HEK293 (cell line): ENCODE measurements at regions not wholly inside any gene's neighbourhood (a gene's known extent, or its start where the extent isn't known, plus 50 kb on each side); places are given as distances from the start of the nearest gene placed in this dataset.

Source experiments
- CTCF ChIA-PET: fragments of 350-600 bp; formaldehyde crosslinking; extraction: SDS; loops from one replicate; lab custom pipeline; 2021; ENCODE audit warnings: antibody characterized with exemption; lab: Yijun Ruan, JAX
- POLR2A ChIA-PET: fragments of 300-600 bp; formaldehyde crosslinking; extraction: SDS; loops from one replicate; lab custom pipeline; 2020; ENCODE audit warnings: antibody characterized with exemption, inconsistent platforms; lab: Yijun Ruan, JAX
- H3K27ac ChIP-seq: fragments of 200-500 bp; sonication (Bioruptor generic); 2 replicates; pipeline ENCODE4 v1.5.1; 2014; ENCODE audit warnings: low read depth, low read length, control low read depth, inconsistent platforms; ENCODE audit errors: extremely low read depth
- H3K36me3 ChIP-seq, 2 experiments: fragments of 200-500 bp in 1 of 2; sonication (Bioruptor generic) in 1 of 2; 1 replicate in 1 of 2; 2 replicates in 1 of 2; pipeline ENCODE4 v1.5.1; 2014 to 2017; ENCODE audit warnings: inconsistent platforms in 2 of 2, low read length in 2 of 2; ENCODE audit not compliant: control insufficient read depth in 2 of 2, insufficient read depth in 1 of 2
- H3K4me1 ChIP-seq: fragments of 200-500 bp; sonication (Bioruptor generic); 2 replicates; pipeline ENCODE4 v1.5.1; 2014; ENCODE audit warnings: mild to moderate bottlenecking, low read length, inconsistent platforms; ENCODE audit not compliant: control insufficient read depth, insufficient read depth
- H3K4me3 ChIP-seq: 2 replicates; pipeline ENCODE4 v1.5.1; 2011; ENCODE audit warnings: low read depth, mild to moderate bottlenecking, control low read depth, low read length, moderate library complexity
- H3K9me3 ChIP-seq: fragments of 200-500 bp; sonication (Bioruptor generic); 2 replicates; pipeline ENCODE4 v1.5.1; 2014; ENCODE audit warnings: low read depth, low read length, inconsistent platforms; ENCODE audit not compliant: control insufficient read depth, insufficient read depth
- GLIS2 ChIP-seq: fragments of 450-650 bp; formaldehyde crosslinking; IDR thresholded peaks from 2 replicates; pipeline ENCODE4 v1.5.1; 2016; ENCODE audit warnings: missing biosample characterization, missing genetic modification characterization
- HIC1 ChIP-seq: fragments of 450-650 bp; formaldehyde crosslinking; IDR thresholded peaks from 2 replicates; pipeline ENCODE4 v1.5.1; 2016; ENCODE audit warnings: missing biosample characterization, missing genetic modification characterization
- HOXA7 ChIP-seq: sonication (generic); formaldehyde crosslinking; IDR thresholded peaks from 2 replicates; pipeline ENCODE4 v1.8.1; 2022; ENCODE audit warnings: missing genetic modification reagents, borderline replicate concordance
- IKZF3 ChIP-seq: fragments of 450-650 bp; IDR thresholded peaks from 2 replicates; pipeline ENCODE4 v1.5.0; 2018; ENCODE audit warnings: missing biosample characterization, mild to moderate bottlenecking, missing genetic modification characterization, moderate library complexity
- KLF8 ChIP-seq: fragments of 450-650 bp; formaldehyde crosslinking; IDR thresholded peaks from 2 replicates; pipeline ENCODE4 v1.5.1; 2016; ENCODE audit warnings: missing biosample characterization, missing genetic modification characterization
- OVOL3 ChIP-seq: fragments of 450-650 bp; formaldehyde crosslinking; IDR thresholded peaks from 2 replicates; pipeline ENCODE4 v1.5.1; 2016; ENCODE audit warnings: missing biosample characterization, missing genetic modification characterization
- ZBTB11 ChIP-seq: fragments of 450-650 bp; formaldehyde crosslinking; conservative IDR thresholded peaks from 2 replicates; pipeline ENCODE4 v1.5.1; 2016; ENCODE audit warnings: low read depth, missing biosample characterization, missing genetic modification characterization
- ZBTB21 ChIP-seq: fragments of 450-650 bp; formaldehyde crosslinking; IDR thresholded peaks from 2 replicates; pipeline ENCODE4 v1.5.1; 2017; ENCODE audit warnings: missing biosample characterization, missing genetic modification characterization
- ZFHX2 ChIP-seq: fragments of 450-650 bp; formaldehyde crosslinking; conservative IDR thresholded peaks from 2 replicates; pipeline ENCODE4 v1.5.1; 2016; ENCODE audit warnings: missing biosample characterization, missing genetic modification characterization
- ZFP37 ChIP-seq: fragments of 450-650 bp; formaldehyde crosslinking; IDR thresholded peaks from 2 replicates; pipeline ENCODE4 v1.5.1; 2016; ENCODE audit warnings: missing biosample characterization, missing genetic modification characterization
- ZNF146 ChIP-seq: fragments of 450-650 bp; formaldehyde crosslinking; IDR thresholded peaks from 2 replicates; pipeline ENCODE4 v1.5.1; 2016; ENCODE audit warnings: missing biosample characterization, missing genetic modification characterization
- ZNF354C ChIP-seq: fragments of 450-650 bp; formaldehyde crosslinking; IDR thresholded peaks from 2 replicates; pipeline ENCODE4 v1.5.1; 2016; ENCODE audit warnings: missing biosample characterization, missing genetic modification characterization, low read depth, borderline replicate concordance
- ZNF404 ChIP-seq: fragments of 450-650 bp; formaldehyde crosslinking; IDR thresholded peaks from 2 replicates; pipeline ENCODE4 v1.5.1; 2017; ENCODE audit warnings: missing biosample characterization, missing genetic modification characterization
- ZNF514 ChIP-seq: fragments of 450-650 bp; formaldehyde crosslinking; IDR thresholded peaks from 2 replicates; pipeline ENCODE4 v1.5.1; 2016; ENCODE audit warnings: missing biosample characterization, missing genetic modification characterization
- ZNF548 ChIP-seq: fragments of 450-650 bp; formaldehyde crosslinking; IDR thresholded peaks from 2 replicates; pipeline ENCODE4 v1.5.1; 2016; ENCODE audit warnings: missing biosample characterization, missing genetic modification characterization
- ZNF580 ChIP-seq: fragments of 450-650 bp; formaldehyde crosslinking; IDR thresholded peaks from 2 replicates; pipeline ENCODE4 v1.5.1; 2016; ENCODE audit warnings: missing biosample characterization, missing genetic modification characterization
- TF ChIP-seq, protein P1 (sequence below): fragments of 450-650 bp; formaldehyde crosslinking; IDR thresholded peaks from 2 replicates; pipeline ENCODE4 v1.5.1; 2017; ENCODE audit warnings: missing biosample characterization, missing genetic modification characterization
- TF ChIP-seq, protein P2 (sequence below): fragments of 450-650 bp; formaldehyde crosslinking; IDR thresholded peaks from 2 replicates; pipeline ENCODE4 v1.5.1; 2016; ENCODE audit warnings: missing biosample characterization, missing genetic modification characterization
- TF ChIP-seq, protein P3 (sequence below): fragments of 450-650 bp; formaldehyde crosslinking; IDR thresholded peaks from 2 replicates; pipeline ENCODE4 v1.5.1; 2016; ENCODE audit warnings: missing biosample characterization, missing genetic modification characterization, borderline replicate concordance

DNA sequence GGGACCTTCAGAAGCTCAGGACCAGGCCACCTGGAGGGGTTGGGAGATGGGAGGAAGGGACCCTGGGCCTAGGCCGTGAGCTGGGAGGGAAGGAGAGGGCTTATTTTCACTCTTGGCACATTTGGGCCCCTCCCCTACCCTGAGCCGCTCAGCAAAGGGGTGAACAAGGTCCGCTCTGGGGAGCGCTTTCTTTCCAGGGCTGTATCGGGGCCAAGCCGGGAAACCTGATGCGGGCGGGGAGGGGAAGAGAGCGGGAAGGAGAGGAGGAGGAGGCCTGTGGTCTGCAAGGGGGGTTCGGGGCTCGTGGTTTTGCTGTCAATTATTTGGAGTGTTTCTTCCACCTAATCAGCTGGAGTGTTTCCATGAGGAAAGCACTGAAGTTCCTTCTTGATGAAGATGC lies 62.7 kb upstream of the RXRA start (continued):
- TF ChIP-seq HIC1 (tag by site-specific recombination) (no peak), ZFHX2 (peak; percentile 41; the same call in 1 of the 2 replicates), ZNF548 (tag by site-specific recombination) (no peak), ZFP37 (tag by site-specific recombination) (no peak)
- TF ChIP-seq, protein P1, sequence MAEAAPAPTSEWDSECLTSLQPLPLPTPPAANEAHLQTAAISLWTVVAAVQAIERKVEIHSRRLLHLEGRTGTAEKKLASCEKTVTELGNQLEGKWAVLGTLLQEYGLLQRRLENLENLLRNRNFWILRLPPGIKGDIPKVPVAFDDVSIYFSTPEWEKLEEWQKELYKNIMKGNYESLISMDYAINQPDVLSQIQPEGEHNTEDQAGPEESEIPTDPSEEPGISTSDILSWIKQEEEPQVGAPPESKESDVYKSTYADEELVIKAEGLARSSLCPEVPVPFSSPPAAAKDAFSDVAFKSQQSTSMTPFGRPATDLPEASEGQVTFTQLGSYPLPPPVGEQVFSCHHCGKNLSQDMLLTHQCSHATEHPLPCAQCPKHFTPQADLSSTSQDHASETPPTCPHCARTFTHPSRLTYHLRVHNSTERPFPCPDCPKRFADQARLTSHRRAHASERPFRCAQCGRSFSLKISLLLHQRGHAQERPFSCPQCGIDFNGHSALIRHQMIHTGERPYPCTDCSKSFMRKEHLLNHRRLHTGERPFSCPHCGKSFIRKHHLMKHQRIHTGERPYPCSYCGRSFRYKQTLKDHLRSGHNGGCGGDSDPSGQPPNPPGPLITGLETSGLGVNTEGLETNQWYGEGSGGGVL (tag by site-specific recombination) = no peak

GRCh38 chr9:134264169-134264568 lies 62.1 kb upstream of the RXRA start:
- no peak overlapping the region for H3K4me3 ChIP-seq
- ChIA-PET CTCF (interaction anchor here (0.5 to 0.7 kb wide), 2 partner anchors 147 to 1230 kb away, joined by 3 to 4 read pairs; no protein-coding TSS in a partner anchor), POLR2A (no interaction called here)
- no peaks in the 10 kb centered on the region for H3K9me3 ChIP-seq
- H3K27ac ChIP-seq = no peak overlapping the region
- no peaks in the 10 kb centered on the region for H3K36me3 ChIP-seq
- H3K4me1 ChIP-seq = no peaks in the 10 kb centered on the region
- no peak for TF ChIP-seq ZNF580 (tag by site-specific recombination)
- TF ChIP-seq, protein P2, sequence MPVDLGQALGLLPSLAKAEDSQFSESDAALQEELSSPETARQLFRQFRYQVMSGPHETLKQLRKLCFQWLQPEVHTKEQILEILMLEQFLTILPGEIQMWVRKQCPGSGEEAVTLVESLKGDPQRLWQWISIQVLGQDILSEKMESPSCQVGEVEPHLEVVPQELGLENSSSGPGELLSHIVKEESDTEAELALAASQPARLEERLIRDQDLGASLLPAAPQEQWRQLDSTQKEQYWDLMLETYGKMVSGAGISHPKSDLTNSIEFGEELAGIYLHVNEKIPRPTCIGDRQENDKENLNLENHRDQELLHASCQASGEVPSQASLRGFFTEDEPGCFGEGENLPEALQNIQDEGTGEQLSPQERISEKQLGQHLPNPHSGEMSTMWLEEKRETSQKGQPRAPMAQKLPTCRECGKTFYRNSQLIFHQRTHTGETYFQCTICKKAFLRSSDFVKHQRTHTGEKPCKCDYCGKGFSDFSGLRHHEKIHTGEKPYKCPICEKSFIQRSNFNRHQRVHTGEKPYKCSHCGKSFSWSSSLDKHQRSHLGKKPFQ = no peak
- TF ChIP-seq ZBTB21 (tag by site-specific recombination) = no peak
- TF ChIP-seq ZNF514 (tag by site-specific recombination) = no peak
- TF ChIP-seq OVOL3 (tag by site-specific recombination) = no peak
- TF ChIP-seq, protein P3, sequence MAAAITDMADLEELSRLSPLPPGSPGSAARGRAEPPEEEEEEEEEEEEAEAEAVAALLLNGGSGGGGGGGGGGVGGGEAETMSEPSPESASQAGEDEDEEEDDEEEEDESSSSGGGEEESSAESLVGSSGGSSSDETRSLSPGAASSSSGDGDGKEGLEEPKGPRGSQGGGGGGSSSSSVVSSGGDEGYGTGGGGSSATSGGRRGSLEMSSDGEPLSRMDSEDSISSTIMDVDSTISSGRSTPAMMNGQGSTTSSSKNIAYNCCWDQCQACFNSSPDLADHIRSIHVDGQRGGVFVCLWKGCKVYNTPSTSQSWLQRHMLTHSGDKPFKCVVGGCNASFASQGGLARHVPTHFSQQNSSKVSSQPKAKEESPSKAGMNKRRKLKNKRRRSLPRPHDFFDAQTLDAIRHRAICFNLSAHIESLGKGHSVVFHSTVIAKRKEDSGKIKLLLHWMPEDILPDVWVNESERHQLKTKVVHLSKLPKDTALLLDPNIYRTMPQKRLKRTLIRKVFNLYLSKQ (tag by site-specific recombination) = no peak
- no peak for TF ChIP-seq HOXA7 (CRISPR knock-in tag)
- TF ChIP-seq ZNF146 (tag by site-specific recombination) = no peak
- TF ChIP-seq GLIS2 = no peak
- TF ChIP-seq ZNF404 = no peak
- TF ChIP-seq ZBTB11 = no peak
- TF ChIP-seq KLF8 (tag by site-specific recombination) = no peak
- TF ChIP-seq IKZF3 (tag by site-specific recombination) = no peak
- no peak for TF ChIP-seq ZNF354C (tag by site-specific recombination)
